ENCODE measurements at regions not wholly inside any gene's neighbourhood (a gene's known extent, or its start where the extent isn't known, plus 50 kb on each side); places are given as distances from the start of the nearest gene placed in this dataset.

DNA sequence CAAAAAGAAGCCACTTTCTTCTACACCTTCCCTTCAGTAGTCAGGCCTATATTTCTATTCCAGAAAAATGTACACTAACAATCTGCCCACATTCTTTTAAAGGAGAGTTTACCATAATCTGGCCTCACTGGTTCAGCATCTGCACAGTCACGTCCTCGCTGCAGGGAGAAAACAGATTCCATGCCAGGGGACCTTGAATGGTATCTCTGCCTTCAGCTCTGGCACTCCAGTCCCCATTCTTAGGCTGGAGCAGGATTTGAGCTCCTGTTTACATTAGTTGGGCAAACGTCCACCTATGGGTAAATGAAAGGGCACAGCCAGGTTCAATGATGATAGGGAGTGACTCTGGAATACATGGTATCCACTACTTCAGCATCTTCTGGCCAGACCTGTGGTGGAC lies 371.0 kb upstream of the MTPN start:
- TF ChIP-seq SP1 (IDR thresholded peaks at IDR 0.05) (no peak), ELF4 (IDR thresholded peaks at IDR 0.05) (no peak), FOXK2 (IDR thresholded peaks at IDR 0.05) (no peak), SUZ12 (IDR thresholded peaks at IDR 0.05) (no peak), FOXA1 (IDR thresholded peaks at IDR 0.05) (no peak), NFRKB (IDR thresholded peaks at IDR 0.05) (no peak), L3MBTL2 (conservative IDR thresholded peaks at IDR 0.05) (no peak), FOXM1 (IDR thresholded peaks at IDR 0.05; ENCODE audit: borderline replicate concordance) (no peak), ARNT (IDR thresholded peaks at IDR 0.05) (no peak), HDGF (IDR thresholded peaks at IDR 0.05; ENCODE audit: borderline replicate concordance) (no peak)

Data from HEK293T (cell line).